Middle frontal gyrus (tissue), 1 donor: ENCODE measurements at regions not wholly inside any gene's neighbourhood (a gene's known extent, or its start where the extent isn't known, plus 50 kb on each side); places are given as distances from the start of the nearest gene placed in this dataset.
"Not testable (repeated sequence)": the region's sequence is repeated elsewhere in the genome, so short reads cannot be mapped to it uniquely, and the experiment has no call there.

Source experiments
- DNase-seq: peaks from one replicate; pipeline ENCODE4 v3.0.0-alpha.2; 2015; ENCODE audit warnings: low spot score; ENCODE audit errors: extremely low spot score

DNA sequence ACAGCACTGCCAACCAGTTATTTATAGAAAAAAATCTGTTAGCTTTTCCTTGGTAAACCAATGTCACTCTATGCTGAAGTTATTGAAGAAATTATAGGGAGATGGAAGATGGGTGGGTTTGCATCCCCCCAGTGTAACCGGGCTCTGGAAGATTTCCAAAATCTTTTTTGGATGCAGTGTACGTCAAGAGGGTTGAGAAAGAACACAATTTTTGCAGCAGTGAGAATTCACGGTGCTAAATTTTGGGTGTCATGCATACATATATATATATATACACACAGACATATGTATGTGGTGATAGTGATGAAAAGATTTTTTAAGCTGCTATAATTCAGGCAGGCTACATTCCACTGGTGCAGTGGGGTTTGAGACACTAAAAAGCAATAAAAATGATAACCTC, 91.4 kb upstream of the MAGI3 start:
- no peak for DNase-seq

DNA sequence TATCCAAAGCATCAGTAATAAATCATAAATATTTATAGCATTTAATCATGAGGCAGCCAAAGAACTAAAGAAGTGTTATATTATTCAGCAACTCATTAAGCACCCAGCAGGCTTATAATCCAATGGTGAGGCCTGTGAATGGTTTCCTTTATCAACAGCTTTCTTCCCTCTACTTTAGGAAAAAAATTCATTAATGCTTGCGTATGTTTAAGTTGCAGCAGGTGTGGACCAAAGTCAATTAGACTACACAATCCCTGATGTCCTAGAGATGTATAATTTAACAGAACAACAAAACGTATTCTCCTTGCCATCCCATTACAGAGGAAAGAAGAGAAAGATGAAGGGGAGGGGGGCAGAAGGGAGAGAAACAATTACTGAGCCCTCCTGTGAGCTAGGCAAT, 87.7 kb upstream of the MAGI3 start:
- DNase-seq, result no peak

DNA sequence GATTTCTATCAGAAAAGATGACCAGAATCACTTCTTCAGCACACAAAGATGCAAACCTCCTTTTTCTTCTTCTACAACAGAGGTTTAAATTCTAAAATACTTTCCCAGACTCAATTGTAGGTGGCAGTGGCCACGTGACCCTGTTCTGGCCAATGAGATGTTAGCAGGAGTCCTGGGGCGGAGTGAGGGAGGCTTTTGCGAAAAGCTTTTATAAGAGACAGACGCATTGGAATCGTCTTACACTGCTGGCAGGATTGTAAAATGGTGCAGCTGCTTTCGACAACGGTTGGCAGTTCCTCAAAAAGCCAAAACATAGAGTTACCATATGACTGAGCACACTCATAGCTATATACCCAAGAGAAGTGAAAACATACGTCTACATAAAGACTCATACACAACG, 87.0 kb upstream of the MAGI3 start:
- DNase-seq, result no peak

DNA sequence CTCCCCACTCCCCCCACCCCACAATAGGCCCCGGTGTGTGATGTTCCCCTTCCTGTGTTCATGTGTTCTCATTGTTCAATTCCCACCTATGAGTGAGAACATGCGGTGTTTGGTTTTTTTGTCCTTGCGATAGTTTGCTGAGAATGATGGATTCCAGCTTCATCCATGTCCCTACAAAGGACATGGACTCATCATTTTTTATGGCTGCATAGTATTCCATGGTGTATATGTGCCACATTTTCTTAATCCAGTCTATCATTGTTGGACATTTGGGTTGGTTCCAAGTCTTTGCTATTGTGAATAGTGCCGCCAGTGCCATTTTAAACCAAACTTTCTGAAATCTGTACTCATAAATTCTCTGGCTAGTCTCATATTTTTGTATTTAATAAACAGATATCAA, 85.3 kb upstream of the MAGI3 start:
- not testable (repeated sequence) for DNase-seq

DNA sequence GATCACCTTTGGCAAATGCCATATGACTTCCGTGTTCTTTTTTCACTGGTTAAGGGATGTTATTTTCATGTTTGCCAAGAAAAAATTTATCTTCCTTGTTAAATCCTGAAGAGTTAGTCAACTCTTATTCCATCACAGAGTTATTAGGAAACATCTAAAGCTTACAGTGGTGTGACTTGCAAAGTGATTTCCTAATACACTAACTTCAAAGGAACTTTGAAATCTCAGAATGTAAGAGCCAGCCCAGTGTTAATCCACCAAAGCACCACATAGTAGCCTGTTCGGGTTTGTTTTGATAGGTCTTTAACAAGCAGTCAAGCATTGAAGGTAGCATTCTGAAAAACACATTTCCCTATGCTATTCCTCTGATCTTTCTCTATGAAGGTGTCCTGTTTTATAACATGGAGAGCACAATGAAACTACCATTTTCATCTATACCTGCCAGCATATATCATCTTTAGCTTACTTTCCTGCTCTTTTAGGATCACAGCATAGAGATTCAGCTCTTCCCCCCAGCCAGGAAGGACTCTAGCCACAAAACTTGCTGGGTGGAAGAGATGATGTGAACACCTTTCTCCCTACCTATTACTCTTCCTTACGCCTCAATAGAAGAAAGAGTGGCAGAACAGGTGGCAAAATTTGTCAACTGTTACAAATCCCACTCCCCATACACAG, 82.4 kb upstream of the MAGI3 start:
- no peak for DNase-seq

DNA sequence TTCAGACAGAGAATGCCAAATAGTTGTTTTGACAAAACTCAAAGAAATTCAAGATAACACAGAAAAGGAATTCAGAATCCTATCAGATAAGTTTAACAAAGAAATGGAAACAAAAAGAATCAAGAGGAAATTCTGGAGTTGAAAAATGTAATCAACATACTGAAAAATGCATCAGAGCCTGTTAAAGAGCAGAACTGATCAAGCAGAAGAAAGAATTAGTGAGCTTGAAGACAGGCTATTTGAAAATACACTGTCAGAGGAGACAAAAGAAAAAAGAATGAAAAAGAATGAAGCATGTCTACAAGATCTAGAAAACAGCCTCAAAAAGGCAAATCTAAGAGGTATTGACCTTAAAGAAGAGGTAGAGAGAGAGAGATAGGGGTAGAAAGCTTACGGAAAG, 77.7 kb upstream of the MAGI3 start:
- DNase-seq, result not testable (repeated sequence)

DNA sequence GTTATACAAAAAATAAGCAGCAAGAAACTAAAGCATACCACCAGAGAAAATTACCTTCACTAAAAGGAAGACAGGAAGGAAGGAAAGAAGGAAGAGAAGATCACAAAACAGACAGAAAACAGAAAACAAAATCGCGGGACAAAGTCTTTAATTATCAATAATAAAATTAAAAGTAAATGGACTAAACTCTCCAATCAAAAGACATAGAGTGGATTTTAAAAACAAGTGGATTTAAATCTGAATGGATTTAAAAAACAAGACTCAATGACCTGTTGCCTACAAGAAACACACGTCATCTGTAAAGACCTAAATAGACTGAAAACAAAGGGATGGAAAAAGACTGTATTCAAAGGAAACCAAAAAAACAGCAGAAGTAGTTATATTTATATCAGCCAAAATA, 75.7 kb upstream of the MAGI3 start:
- DNase-seq, result no peak

DNA sequence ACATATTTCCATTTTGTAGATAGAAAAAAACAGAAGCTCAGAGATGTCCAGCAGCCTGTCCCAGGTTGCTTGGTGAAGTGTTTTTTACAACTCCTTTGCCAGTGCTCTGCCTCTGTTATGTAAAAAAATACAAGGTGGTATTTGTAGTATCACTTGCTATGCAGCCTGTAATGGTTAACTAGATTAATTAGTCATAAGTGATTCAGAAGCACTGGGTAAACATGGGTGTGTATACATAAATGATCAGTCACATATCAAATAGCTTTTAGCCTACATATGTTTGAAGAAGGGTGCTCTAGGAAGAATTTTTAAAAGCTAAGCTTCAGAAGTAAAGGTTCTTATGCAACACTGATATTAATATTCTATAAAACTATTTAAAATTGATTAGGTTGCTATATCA, 70.0 kb upstream of the MAGI3 start:
- DNase-seq, result no peak

DNA sequence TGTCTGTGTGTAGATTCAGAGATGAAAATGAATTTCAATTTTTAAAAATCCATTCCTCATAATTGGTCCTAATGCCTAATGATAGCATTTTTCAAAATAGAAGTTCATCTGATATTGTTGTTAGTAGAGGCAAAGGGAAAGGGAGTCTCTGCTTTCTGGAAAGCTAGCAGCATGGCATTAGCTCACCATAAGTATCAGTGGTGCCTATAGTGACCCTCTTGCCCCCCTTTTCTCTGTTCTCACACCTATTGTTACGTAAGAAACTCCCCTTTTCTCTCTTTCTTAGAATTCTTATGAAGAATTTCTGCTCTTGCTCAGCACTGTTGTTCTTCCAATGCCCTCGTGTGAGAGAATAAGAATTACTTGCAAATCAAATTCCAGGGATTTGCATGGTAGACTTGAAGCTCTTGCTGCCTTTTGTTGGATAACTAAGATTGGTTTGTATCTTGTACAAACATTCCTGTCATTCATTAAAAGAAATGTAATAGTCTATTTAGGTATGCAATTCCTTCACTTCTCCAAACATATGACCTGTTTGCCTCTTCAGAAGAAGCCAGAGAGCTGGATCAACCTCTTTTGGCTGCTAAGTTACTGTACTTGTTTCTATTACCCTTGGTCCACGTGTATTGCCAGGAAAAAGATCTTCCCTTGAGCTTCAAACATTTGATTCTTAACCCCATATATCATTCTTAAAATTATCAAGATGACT, 69.2 kb upstream of the MAGI3 start:
- no peak for DNase-seq

DNA sequence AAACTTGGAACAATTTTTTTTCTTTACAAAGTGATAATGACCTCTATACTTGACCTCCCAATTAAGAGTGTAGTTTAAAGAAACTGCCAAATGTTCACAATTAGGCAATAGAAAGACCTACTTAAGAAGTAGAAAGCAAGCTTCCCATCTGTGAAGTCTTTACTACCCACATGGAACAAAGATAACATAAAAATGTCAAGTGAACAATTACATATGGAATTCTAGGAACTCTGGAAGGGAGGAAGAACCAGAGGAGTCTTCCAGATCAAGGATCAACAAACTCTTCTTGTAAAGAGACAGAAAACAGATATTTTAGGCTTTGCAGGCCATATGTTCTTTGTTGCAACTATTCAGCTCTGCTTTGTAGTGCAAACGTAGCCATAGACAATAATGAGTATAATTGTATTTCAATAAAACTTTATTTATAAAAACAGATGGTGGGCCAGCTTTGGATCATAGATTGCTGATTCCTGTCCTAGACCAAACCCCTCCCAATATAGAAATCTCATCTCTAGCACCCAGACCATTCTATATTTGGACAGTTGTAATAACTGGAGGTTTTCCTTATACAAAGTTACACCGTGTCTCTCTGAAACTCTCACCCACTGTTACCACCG, 68.4 kb upstream of the MAGI3 start:
- DNase-seq, result no peak

DNA sequence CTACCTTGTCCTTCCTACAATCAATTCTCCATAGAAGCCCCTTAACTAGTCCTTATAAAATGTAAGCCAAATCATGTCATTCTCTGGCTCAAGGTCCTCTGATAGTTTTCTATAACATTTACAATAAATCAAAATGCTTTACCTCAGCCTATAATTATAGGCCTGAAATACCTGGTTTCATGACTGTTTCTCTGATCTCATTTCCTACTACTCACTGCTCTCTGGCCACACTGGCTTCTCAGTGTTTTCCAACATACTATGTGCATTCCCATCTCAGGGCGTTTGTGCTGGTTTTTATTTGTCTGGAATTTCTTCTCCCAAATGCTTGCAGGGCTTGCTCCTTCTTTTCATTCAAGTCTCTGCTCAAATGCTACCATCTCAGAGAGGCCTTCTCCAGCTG, 67.9 kb upstream of the MAGI3 start:
- DNase-seq, result no peak

DNA sequence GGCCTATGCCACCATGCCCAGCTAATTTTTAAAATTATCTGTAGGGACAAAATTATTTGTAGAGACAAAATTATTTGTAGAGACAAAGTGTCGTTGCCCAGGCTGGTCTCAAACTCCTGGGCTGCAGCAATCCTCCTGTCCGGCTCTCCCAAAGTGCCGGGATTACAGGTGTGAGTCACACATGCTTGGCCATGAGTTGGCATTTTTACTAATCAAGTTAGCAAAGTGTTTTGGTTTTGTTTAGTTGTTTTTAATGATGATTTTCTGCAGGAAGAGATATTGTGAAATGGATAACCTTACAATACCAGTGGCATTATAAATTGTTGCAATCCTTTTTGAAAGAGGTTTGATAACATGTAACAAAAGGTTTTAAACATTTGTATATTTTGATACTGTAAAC, 65.3 kb upstream of the MAGI3 start:
- no peak for DNase-seq

DNA sequence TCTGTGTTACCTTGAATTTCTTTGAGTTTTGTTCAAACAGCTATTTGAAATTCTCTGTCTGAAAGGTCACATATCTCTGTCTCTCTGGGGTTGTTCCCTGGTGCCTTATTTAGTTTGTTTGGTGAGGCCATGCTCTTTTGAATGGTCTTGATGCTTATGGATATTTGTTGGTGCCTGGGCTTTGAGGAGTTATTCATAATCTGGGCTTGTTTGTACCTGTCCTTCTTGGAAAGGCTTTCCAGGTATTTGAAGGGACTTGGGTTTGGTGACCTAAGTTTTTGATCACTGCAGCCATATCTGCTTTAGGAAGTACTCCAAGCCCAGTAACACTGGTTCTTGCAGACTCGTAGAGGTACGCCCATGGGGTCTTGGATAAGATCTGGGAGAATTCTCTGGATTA, 63.3 kb upstream of the MAGI3 start:
- no peak for DNase-seq

DNA sequence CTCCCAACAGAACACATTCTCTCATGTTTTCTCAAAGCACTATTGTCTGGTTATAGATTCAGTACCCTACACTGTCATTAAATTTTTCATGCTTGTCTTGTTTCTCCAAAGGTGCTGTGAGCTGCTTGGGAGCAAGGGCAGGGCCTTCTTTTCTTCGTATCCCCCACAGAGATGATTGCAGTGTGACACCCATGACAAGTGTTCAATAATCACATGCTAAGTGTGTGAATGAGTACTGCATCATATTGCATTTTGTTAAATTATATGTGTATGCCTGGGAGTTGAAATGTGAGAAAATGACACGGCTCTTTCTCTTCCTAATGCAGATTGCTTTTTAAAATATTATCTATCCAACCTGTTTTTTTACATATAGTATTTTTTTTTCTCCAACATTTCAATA, 57.3 kb upstream of the MAGI3 start:
- no peak for DNase-seq

DNA sequence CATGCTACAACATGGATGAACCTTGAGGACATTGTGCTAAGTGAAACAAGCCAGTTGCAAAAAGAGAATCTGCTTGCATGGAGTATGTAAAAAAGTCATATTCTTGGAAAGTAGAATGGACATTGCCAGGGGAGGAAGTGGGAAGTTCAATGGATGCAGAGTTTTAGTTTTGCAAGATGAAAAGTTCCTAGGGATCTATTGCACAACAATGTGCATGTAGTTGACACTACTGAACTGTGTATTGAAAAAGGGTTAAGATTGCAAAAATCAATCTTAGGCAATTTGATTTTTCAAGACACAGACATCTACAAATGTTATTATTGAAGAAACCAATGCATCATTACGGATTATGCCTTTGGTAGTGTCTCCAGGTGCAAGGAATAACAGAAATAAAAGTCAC, 50.3 kb upstream of the MAGI3 start:
- no peak for DNase-seq
